ENCODE measurements at regions not wholly inside any gene's neighbourhood (a gene's known extent, or its start where the extent isn't known, plus 50 kb on each side); places are given as distances from the start of the nearest gene placed in this dataset.

DNA sequence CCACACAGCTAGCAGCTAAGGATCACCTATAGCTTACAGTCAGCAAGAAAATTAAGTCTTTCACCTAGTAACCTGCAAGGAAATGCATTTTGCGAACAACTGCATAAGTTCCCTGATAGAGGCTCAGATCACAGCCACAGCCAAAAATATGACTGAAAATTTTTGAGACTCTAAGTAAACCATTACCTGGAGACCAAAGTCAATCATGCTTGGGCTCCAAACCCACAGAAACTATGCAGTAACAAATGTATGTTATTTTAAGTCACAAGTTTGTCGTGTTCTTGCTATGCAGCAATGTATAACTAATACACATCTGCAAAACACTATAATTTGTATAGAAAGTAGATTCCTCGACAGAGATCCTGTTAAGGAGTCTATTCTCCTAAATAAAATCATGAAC is 1025.7 kb upstream of the RAG2 start:
- TF ChIP-seq ELF4 (IDR thresholded peaks at IDR 0.05): no peak
- TF ChIP-seq TARDBP (IDR thresholded peaks at IDR 0.05): no peak
- no peak for TF ChIP-seq NFRKB (IDR thresholded peaks at IDR 0.05)
- no peak for TF ChIP-seq HDGF (IDR thresholded peaks at IDR 0.05; ENCODE audit: borderline replicate concordance)
- TF ChIP-seq BHLHE40 (IDR thresholded peaks at IDR 0.05; ENCODE audit: borderline replicate concordance): no peak
